ENCODE measurements at regions not wholly inside any gene's neighbourhood (a gene's known extent, or its start where the extent isn't known, plus 50 kb on each side); places are given as distances from the start of the nearest gene placed in this dataset.
"Not testable (repeated sequence)": the region's sequence is repeated elsewhere in the genome, so short reads cannot be mapped to it uniquely, and the experiment has no call there.

- DNase-seq: peak; percentile 63
Measured at GRCh38 chr1:67482733-67483482, 52.7 kb upstream of the SERBP1 start.

GRCh38 chr1:67484492-67484891 is 54.3 kb upstream of the SERBP1 start:
- no peak for DNase-seq

- DNase-seq: no peak
Measured at GRCh38 chr1:67485046-67485811, 55.0 kb upstream of the SERBP1 start.

- DNase-seq: no peak
Measured at GRCh38 chr1:67489643-67490042, 59.4 kb upstream of the SERBP1 start.

GRCh38 chr1:67491280-67491679 is 61.1 kb upstream of the SERBP1 start:
- no peak for DNase-seq

GRCh38 chr1:67493148-67493547 is 62.9 kb upstream of the SERBP1 start:
- DNase-seq: no peak

GRCh38 chr1:67495327-67495726 is 65.1 kb upstream of the SERBP1 start:
- no peak for DNase-seq

GRCh38 chr1:67496329-67496728 is 66.1 kb upstream of the SERBP1 start:
- DNase-seq: no peak

GRCh38 chr1:67500413-67500959 is 70.3 kb upstream of the SERBP1 start:
- DNase-seq: peak; percentile 92

- no peak for DNase-seq
Measured at GRCh38 chr1:67503974-67504373, 73.8 kb upstream of the SERBP1 start.

- DNase-seq: not testable (repeated sequence)
Measured at GRCh38 chr1:67513392-67514294, 83.4 kb upstream of the SERBP1 start.

GRCh38 chr1:67514300-67514699 is 84.1 kb upstream of the SERBP1 start:
- DNase-seq: no peak

GRCh38 chr1:67514786-67515185 is 84.6 kb upstream of the SERBP1 start:
- DNase-seq: no peak

- no peak for DNase-seq
Measured at GRCh38 chr1:67515324-67516080, 85.3 kb upstream of the SERBP1 start.

- no peak for DNase-seq
Measured at GRCh38 chr1:67517046-67517445, 86.8 kb upstream of the SERBP1 start.

GRCh38 chr1:67522001-67522441 is 91.8 kb upstream of the SERBP1 start:
- DNase-seq: no peak

GRCh38 chr1:67522793-67523192 is 92.6 kb upstream of the SERBP1 start:
- no peak for DNase-seq

GRCh38 chr1:67524143-67525052 is 94.2 kb upstream of the SERBP1 start:
- no peak for DNase-seq

- no peak for DNase-seq
Measured at GRCh38 chr1:67525053-67525760, 95.0 kb upstream of the SERBP1 start.

- no peak for DNase-seq
Measured at GRCh38 chr1:67528141-67528540, 97.9 kb upstream of the SERBP1 start.

Data from NCI-H2029 (cell line).